ENCODE measurements at regions not wholly inside any gene's neighbourhood (a gene's known extent, or its start where the extent isn't known, plus 50 kb on each side); places are given as distances from the start of the nearest gene placed in this dataset.

DNA sequence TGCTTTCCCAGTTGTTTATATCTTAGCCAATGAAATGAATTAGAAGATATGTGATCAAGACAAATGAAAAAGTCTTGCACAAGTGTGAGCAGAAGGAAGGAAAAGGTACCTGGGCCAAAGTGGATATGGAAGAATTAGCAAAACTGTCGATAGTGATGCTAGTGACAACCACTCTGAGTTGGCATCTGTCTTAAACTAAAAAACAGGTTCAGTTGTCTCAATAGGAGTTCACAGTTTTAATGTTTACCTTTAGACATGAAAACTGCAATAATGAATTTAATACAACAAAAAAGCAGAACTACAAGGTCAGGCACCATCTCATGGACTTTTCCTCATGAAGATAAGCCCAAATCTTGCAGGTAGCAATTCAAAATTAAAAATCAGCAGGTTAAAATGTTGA is 688.5 kb downstream of the EFNB2 start:
- TF ChIP-seq, protein P1, sequence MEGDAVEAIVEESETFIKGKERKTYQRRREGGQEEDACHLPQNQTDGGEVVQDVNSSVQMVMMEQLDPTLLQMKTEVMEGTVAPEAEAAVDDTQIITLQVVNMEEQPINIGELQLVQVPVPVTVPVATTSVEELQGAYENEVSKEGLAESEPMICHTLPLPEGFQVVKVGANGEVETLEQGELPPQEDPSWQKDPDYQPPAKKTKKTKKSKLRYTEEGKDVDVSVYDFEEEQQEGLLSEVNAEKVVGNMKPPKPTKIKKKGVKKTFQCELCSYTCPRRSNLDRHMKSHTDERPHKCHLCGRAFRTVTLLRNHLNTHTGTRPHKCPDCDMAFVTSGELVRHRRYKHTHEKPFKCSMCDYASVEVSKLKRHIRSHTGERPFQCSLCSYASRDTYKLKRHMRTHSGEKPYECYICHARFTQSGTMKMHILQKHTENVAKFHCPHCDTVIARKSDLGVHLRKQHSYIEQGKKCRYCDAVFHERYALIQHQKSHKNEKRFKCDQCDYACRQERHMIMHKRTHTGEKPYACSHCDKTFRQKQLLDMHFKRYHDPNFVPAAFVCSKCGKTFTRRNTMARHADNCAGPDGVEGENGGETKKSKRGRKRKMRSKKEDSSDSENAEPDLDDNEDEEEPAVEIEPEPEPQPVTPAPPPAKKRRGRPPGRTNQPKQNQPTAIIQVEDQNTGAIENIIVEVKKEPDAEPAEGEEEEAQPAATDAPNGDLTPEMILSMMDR (IDR thresholded peaks at IDR 0.05), result no peak
- TF ChIP-seq EP300 (IDR thresholded peaks at IDR 0.05), result no peak
- no peak for TF ChIP-seq POLR2AphosphoS5 (IDR thresholded peaks at IDR 0.05)
- no peak for TF ChIP-seq POLR2A (IDR thresholded peaks at IDR 0.05)

Measured in gastroesophageal sphincter (tissue), 3 donors.